Stimulated activated CD8-positive, alpha-beta memory T cell treated with anti-CD3 and anti-CD28 coated beads, Interleukin-12 subunit alpha, Interleukin-12 subunit beta, amount 100 ng/mL, for 1 hour (primary cell): ENCODE measurements at regions not wholly inside any gene's neighbourhood (a gene's known extent, or its start where the extent isn't known, plus 50 kb on each side); places are given as distances from the start of the nearest gene placed in this dataset.
"Not testable (repeated sequence)": the region's sequence is repeated elsewhere in the genome, so short reads cannot be mapped to it uniquely, and the experiment has no call there.

Experiments used
- DNase-seq: peaks from one replicate; pipeline ENCODE4 v3.0.0-alpha.2; 2020; ENCODE audit warnings: low read depth

GRCh38 chr4:77220828-77221613, 64.0 kb downstream of the CCNG2 start:
- no peak for DNase-seq

GRCh38 chr4:77225022-77225421, 68.0 kb downstream of the CCNG2 start:
- no peak for DNase-seq

- DNase-seq = no peak
Measured at GRCh38 chr4:77226939-77227705, 70.1 kb downstream of the CCNG2 start.

GRCh38 chr4:77229433-77229832, 72.4 kb downstream of the CCNG2 start:
- no peak for DNase-seq

- DNase-seq = no peak
Measured at GRCh38 chr4:77232653-77233052, 75.6 kb downstream of the CCNG2 start.

- no peak for DNase-seq
Measured at GRCh38 chr4:77235289-77235854, 78.4 kb downstream of the CCNG2 start.

- no peak for DNase-seq
Measured at GRCh38 chr4:77236806-77237205, 79.8 kb downstream of the CCNG2 start.

- DNase-seq = peak; percentile 12
Measured at GRCh38 chr4:77240469-77241066, 83.6 kb downstream of the CCNG2 start.

GRCh38 chr4:77248805-77249204, 91.8 kb downstream of the CCNG2 start:
- DNase-seq = no peak

- no peak for DNase-seq
Measured at GRCh38 chr4:77251751-77252150, 94.7 kb downstream of the CCNG2 start.

- no peak for DNase-seq
Measured at GRCh38 chr4:77263247-77263646, 106.2 kb downstream of the CCNG2 start.

- not testable (repeated sequence) for DNase-seq
Measured at GRCh38 chr4:77263976-77264375, 107.0 kb downstream of the CCNG2 start.

GRCh38 chr4:77264826-77265225, 107.8 kb downstream of the CCNG2 start:
- DNase-seq = no peak

- DNase-seq = no peak
Measured at GRCh38 chr4:77268108-77268507, 111.1 kb downstream of the CCNG2 start.

GRCh38 chr4:77269505-77269904, 112.5 kb downstream of the CCNG2 start:
- no peak for DNase-seq

- no peak for DNase-seq
Measured at GRCh38 chr4:77273412-77273811, 116.4 kb downstream of the CCNG2 start.

- DNase-seq = not testable (repeated sequence)
Measured at GRCh38 chr4:77279114-77279513, 122.1 kb downstream of the CCNG2 start.

- DNase-seq = no peak
Measured at GRCh38 chr4:77282305-77282704, 125.3 kb downstream of the CCNG2 start.

- DNase-seq = no peak
Measured at GRCh38 chr4:77284036-77284435, 127.0 kb downstream of the CCNG2 start.

- DNase-seq = no peak
Measured at GRCh38 chr4:77286906-77287305, 129.9 kb downstream of the CCNG2 start.

- no peak for DNase-seq
Measured at GRCh38 chr4:77293426-77293825, 136.4 kb downstream of the CCNG2 start.

- not testable (repeated sequence) for DNase-seq
Measured at GRCh38 chr4:77300996-77301395, 144.0 kb downstream of the CCNG2 start.

- no peak for DNase-seq
Measured at GRCh38 chr4:77305766-77306165, 148.8 kb downstream of the CCNG2 start.
